Sigmoid colon (tissue), 4 donors: ENCODE measurements at regions not wholly inside any gene's neighbourhood (a gene's known extent, or its start where the extent isn't known, plus 50 kb on each side); places are given as distances from the start of the nearest gene placed in this dataset.

Experiments used
- CTCF ChIP-seq, 4 experiments: fragments of 450-650 bp in 3 of 4; fragments of 200-600 bp in 1 of 4; IDR thresholded peaks; one replicate each; pipeline ENCODE4 v1.5.1; 2016 to 2019; ENCODE audit warnings: antibody characterized with exemption in 4 of 4, mild to moderate bottlenecking in 3 of 4, moderate library complexity in 2 of 4
- EP300 ChIP-seq, 4 donors: sonication (generic); formaldehyde crosslinking; IDR thresholded peaks; one replicate each; pipeline ENCODE4 v1.6.1; 2017; ENCODE audit warnings: antibody characterized with exemption in 4 of 4
- POLR2A ChIP-seq, 2 donors: fragments of 450-650 bp; IDR thresholded peaks; one replicate each; pipeline ENCODE4 v1.6.1; 2016; ENCODE audit warnings: antibody characterized with exemption in 2 of 2, mild to moderate bottlenecking in 2 of 2, moderate library complexity in 2 of 2
- POLR2AphosphoS5 ChIP-seq, 4 donors: sonication (generic); formaldehyde crosslinking; IDR thresholded peaks; one replicate each; pipeline ENCODE4 v1.6.1; 2017; ENCODE audit warnings: antibody characterized with exemption in 4 of 4

GRCh38 chr13:106987427-106987785 is 419.5 kb upstream of the ARGLU1 start:
- TF ChIP-seq CTCF (IDR thresholded peaks at IDR 0.05), result no peak
- TF ChIP-seq POLR2A (IDR thresholded peaks at IDR 0.05), result no peak
- TF ChIP-seq POLR2AphosphoS5 (IDR thresholded peaks at IDR 0.05), result no peak
- no peak for TF ChIP-seq EP300 (IDR thresholded peaks at IDR 0.05)
